ENCODE measurements at regions not wholly inside any gene's neighbourhood (a gene's known extent, or its start where the extent isn't known, plus 50 kb on each side); places are given as distances from the start of the nearest gene placed in this dataset.

- TF ChIP-seq POLR2AphosphoS5 (IDR thresholded peaks at IDR 0.05; ENCODE audit: insufficient read depth, low read depth, low read length): no peak
- no peak for FAIRE-seq
- Histone ChIP-seq H2AFZ (ENCODE audit: low read depth, low read length) (no peak overlapping the region), H3K9me3 (replicated peaks; ENCODE audit: control insufficient read depth, insufficient read depth, low read length) (no peaks in the 10 kb centered on the region), H3K27me3 (ENCODE audit: control insufficient read depth in 2 of 2, insufficient read depth in 2 of 2, low read length in 2 of 2) (no peaks in the 10 kb centered on the region), H3K4me3 (replicated peaks in 1 of 3; ENCODE audit: insufficient read depth in 1 of 3, low read depth in 1 of 3, low read length in 3 of 3) (no peak overlapping the region), H3K4me2 (ENCODE audit: insufficient read depth, low read length) (no peak overlapping the region), H3K27ac (ENCODE audit: insufficient read depth, low read depth, low read length) (no peak overlapping the region), H3K9me1 (replicated peaks; ENCODE audit: control insufficient read depth, extremely low read depth, insufficient read depth, low read length) (no peaks in the 10 kb centered on the region), H3K4me1 (ENCODE audit: control insufficient read depth, extremely low read depth, insufficient read depth, low read length) (no peaks in the 10 kb centered on the region), H4K20me1 (replicated peaks; ENCODE audit: control insufficient read depth, extremely low read depth, insufficient read depth, low read length) (no peaks in the 10 kb centered on the region), H3K79me2 (ENCODE audit: control insufficient read depth, insufficient read depth, low read length) (no peaks in the 10 kb centered on the region), H3K36me3 (ENCODE audit: control insufficient read depth in 2 of 2, extremely low read depth in 1 of 2, insufficient read depth in 2 of 2, low read length in 2 of 2) (no peaks in the 10 kb centered on the region), H3K9ac (replicated peaks; ENCODE audit: extremely low read depth, insufficient read depth, low read length) (no peak overlapping the region)
- CTCF ChIA-PET: no interaction called here
- intact Hi-C loops (cut with micrococcal nuclease) (no loop called here), dilution Hi-C loops (cut with MboI; ENCODE audit: extremely low pct_ligation_motif_present, low sequenced_read_pairs) (no loop called here)
- POLR2A ChIA-PET: no interaction called here
- DNase-seq (ENCODE audit: low read depth, low spot score): no peak
- BruUV-seq (replicated peaks): no TSS peak
Observed at GRCh38 chr10:9362721-9363120, 1308.2 kb downstream of the GATA3 start.

- no peaks in the 10 kb centered on the region for H4K20me1 ChIP-seq (replicated peaks; ENCODE audit: control insufficient read depth, extremely low read depth, insufficient read depth, low read length)
- POLR2A ChIA-PET: no interaction called here
- no peaks in the 10 kb centered on the region for H3K79me2 ChIP-seq (ENCODE audit: control insufficient read depth, insufficient read depth, low read length)
- TF ChIP-seq EZH2 (IDR thresholded peaks at IDR 0.05; ENCODE audit: borderline replicate concordance, low read depth, low read length, severe bottlenecking) (no peak), POLR2AphosphoS5 (IDR thresholded peaks at IDR 0.05; ENCODE audit: insufficient read depth, low read depth, low read length) (no peak), CTCF (IDR thresholded peaks at IDR 0.05; ENCODE audit: extremely low read depth in 1 of 2, insufficient read depth in 1 of 2, low read depth in 1 of 2, low read length in 2 of 2) (no peak)
- intact Hi-C loops (cut with micrococcal nuclease): no loop called here
- no peak overlapping the region for H2AFZ ChIP-seq (ENCODE audit: low read depth, low read length)
- H3K27me3 ChIP-seq (ENCODE audit: control insufficient read depth in 2 of 2, insufficient read depth in 2 of 2, low read length in 2 of 2): no peaks in the 10 kb centered on the region
- H3K9me1 ChIP-seq (replicated peaks; ENCODE audit: control insufficient read depth, extremely low read depth, insufficient read depth, low read length): no peaks in the 10 kb centered on the region
- FAIRE-seq (no peak), DNase-seq (ENCODE audit: low read depth, low spot score) (no peak)
- BruUV-seq (replicated peaks): no TSS peak
- no peak overlapping the region for H3K27ac ChIP-seq (ENCODE audit: insufficient read depth, low read depth, low read length)
- H3K4me1 ChIP-seq (ENCODE audit: control insufficient read depth, extremely low read depth, insufficient read depth, low read length): no peaks in the 10 kb centered on the region
- H3K4me3 ChIP-seq (replicated peaks in 1 of 3; ENCODE audit: insufficient read depth in 1 of 3, low read depth in 1 of 3, low read length in 3 of 3): no peak overlapping the region
- H3K9me3 ChIP-seq (replicated peaks; ENCODE audit: control insufficient read depth, insufficient read depth, low read length): no peaks in the 10 kb centered on the region
- no peak overlapping the region for H3K4me2 ChIP-seq (ENCODE audit: insufficient read depth, low read length)
- CTCF ChIA-PET: no interaction called here
- no peak overlapping the region for H3K9ac ChIP-seq (replicated peaks; ENCODE audit: extremely low read depth, insufficient read depth, low read length)
- dilution Hi-C loops (cut with MboI; ENCODE audit: extremely low pct_ligation_motif_present, low sequenced_read_pairs): no loop called here
- H3K36me3 ChIP-seq (ENCODE audit: control insufficient read depth in 2 of 2, extremely low read depth in 1 of 2, insufficient read depth in 2 of 2, low read length in 2 of 2): no peaks in the 10 kb centered on the region
Observed at GRCh38 chr10:9379183-9379582, 1324.7 kb downstream of the GATA3 start.

Measured in endothelial cell of umbilical vein (primary cell).